GM12873 (cell line): ENCODE measurements at regions not wholly inside any gene's neighbourhood (a gene's known extent, or its start where the extent isn't known, plus 50 kb on each side); places are given as distances from the start of the nearest gene placed in this dataset.

ENCODE experiments used
- CTCF ChIP-seq: IDR thresholded peaks from 2 replicates; pipeline ENCODE4 v1.5.1; 2012; ENCODE audit warnings: low read depth, mild to moderate bottlenecking, moderate library complexity, low read length, control low read depth; ENCODE audit not compliant: insufficient read depth; ENCODE audit errors: missing control alignments

GRCh38 chr18:78778651-78779050 lies 201.0 kb upstream of the SALL3 start:
- TF ChIP-seq CTCF: no peak

- no peak for TF ChIP-seq CTCF
Measured at GRCh38 chr18:78779996-78780718, 199.5 kb upstream of the SALL3 start.

GRCh38 chr18:78780719-78781600 lies 198.7 kb upstream of the SALL3 start:
- TF ChIP-seq CTCF: no peak

GRCh38 chr18:78781601-78781960 lies 198.0 kb upstream of the SALL3 start:
- TF ChIP-seq CTCF: no peak

GRCh38 chr18:78782951-78783563 lies 196.6 kb upstream of the SALL3 start:
- no peak for TF ChIP-seq CTCF

- no peak for TF ChIP-seq CTCF
Measured at GRCh38 chr18:78783564-78783960, 196.1 kb upstream of the SALL3 start.

GRCh38 chr18:78784861-78785260 lies 194.8 kb upstream of the SALL3 start:
- no peak for TF ChIP-seq CTCF
